ENCODE measurements at regions not wholly inside any gene's neighbourhood (a gene's known extent, or its start where the extent isn't known, plus 50 kb on each side); places are given as distances from the start of the nearest gene placed in this dataset.

- CTCF ChIA-PET: interaction anchor here (1.1 kb wide), 1 partner anchor 11 kb away, joined by 3 read pairs; no protein-coding TSS in a partner anchor
- Histone ChIP-seq H3K4me1 (ENCODE audit: insufficient read depth, low read length) (peaks cover 8% of the 10 kb centered on the region), H3K36me3 (ENCODE audit: insufficient read depth, low read length) (no peaks in the 10 kb centered on the region), H3K9me3 (ENCODE audit: control insufficient read depth in 1 of 2, insufficient read depth in 1 of 2, low read length in 2 of 2) (no peaks in the 10 kb centered on the region), H3K27ac (ENCODE audit: low read depth in 1 of 2, low read length in 2 of 2) (no peak overlapping the region), H3K4me3 (ENCODE audit: low read length) (no peak overlapping the region), H3K27me3 (ENCODE audit: control insufficient read depth in 1 of 2, insufficient read depth in 2 of 2, low read length in 2 of 2) (no peaks in the 10 kb centered on the region)
- Mint-ChIP-seq H3K27me3 (no peaks in the 10 kb centered on the region), H3K9me3 (peaks cover 3% of the 10 kb centered on the region), H3K4me3 (no peak overlapping the region), H3K36me3 (ENCODE audit: low read depth) (no peaks in the 10 kb centered on the region), H3K4me1 (ENCODE audit: low read depth) (peaks cover 15% of the 10 kb centered on the region), H3K27ac (no peak overlapping the region)
- intact Hi-C loops (cut with DNase I, micrococcal nuclease): loop anchor here in 1 of 2 experiments (10.0 kb wide), 1 partner anchor 189 kb away; no protein-coding TSS in a partner anchor
- DNase-seq: no peak
- ATAC-seq (ENCODE audit: poor library complexity): no peak
- no peak for TF ChIP-seq CTCF (IDR thresholded peaks at IDR 0.05)
- POLR2A ChIA-PET: no interaction called here
These were observed 109.5 kb upstream of the CD180 start for GRCh38 chr5:67305913-67306710.

DNA sequence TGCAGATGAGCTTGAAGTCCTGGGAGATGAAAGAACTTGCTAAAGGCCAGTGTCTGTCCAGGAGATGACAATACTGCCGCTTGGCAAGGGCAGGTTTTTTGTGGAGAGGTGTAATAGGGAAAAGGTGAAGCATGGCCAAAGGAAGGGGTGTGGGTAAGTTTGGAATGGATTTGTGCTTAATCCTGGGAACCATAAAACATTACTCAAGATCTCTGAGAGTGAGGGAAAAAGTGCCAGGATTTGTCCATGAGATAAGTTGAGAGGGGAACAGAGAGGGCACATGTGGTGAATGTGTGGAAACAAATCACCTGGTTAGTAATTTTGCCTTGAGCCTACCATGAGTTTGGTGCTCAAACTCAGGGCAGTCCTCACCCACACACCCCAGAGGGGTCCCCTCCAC is 108.8 kb upstream of the CD180 start:
- peaks cover 15% of the 10 kb centered on the region for H3K4me1 Mint-ChIP-seq (ENCODE audit: low read depth)
- intact Hi-C loops (cut with DNase I, micrococcal nuclease): loop anchor here in 1 of 2 experiments (10.0 kb wide), 1 partner anchor 189 kb away; no protein-coding TSS in a partner anchor
- CTCF ChIA-PET: interaction anchor here (1.1 kb wide), 1 partner anchor 12 kb away, joined by 3 read pairs; no protein-coding TSS in a partner anchor

GRCh38 chr5:67303356-67303755 is 106.8 kb upstream of the CD180 start:
- peaks cover 15% of the 10 kb centered on the region for H3K4me1 Mint-ChIP-seq (ENCODE audit: low read depth)
- Histone ChIP-seq H3K27me3 (ENCODE audit: control insufficient read depth in 1 of 2, insufficient read depth in 2 of 2, low read length in 2 of 2) (no peaks in the 10 kb centered on the region), H3K36me3 (ENCODE audit: insufficient read depth, low read length) (no peaks in the 10 kb centered on the region), H3K9me3 (ENCODE audit: control insufficient read depth in 1 of 2, insufficient read depth in 1 of 2, low read length in 2 of 2) (no peaks in the 10 kb centered on the region), H3K27ac (ENCODE audit: low read depth in 1 of 2, low read length in 2 of 2) (no peak overlapping the region), H3K4me1 (ENCODE audit: insufficient read depth, low read length) (peaks cover 8% of the 10 kb centered on the region), H3K4me3 (ENCODE audit: low read length) (no peak overlapping the region)
- H3K36me3 Mint-ChIP-seq (ENCODE audit: low read depth): no peaks in the 10 kb centered on the region
- ATAC-seq (ENCODE audit: poor library complexity) (no peak), DNase-seq (no peak)
- TF ChIP-seq CTCF (IDR thresholded peaks at IDR 0.05): no peak
- H3K9me3 Mint-ChIP-seq: no peaks in the 10 kb centered on the region
- H3K27me3 Mint-ChIP-seq: peaks cover 7% of the 10 kb centered on the region
- no peak overlapping the region for H3K4me3 Mint-ChIP-seq
- intact Hi-C loops (cut with DNase I, micrococcal nuclease): loop anchor here in 1 of 2 experiments (10.0 kb wide), 1 partner anchor 191 kb away; no protein-coding TSS in a partner anchor
- ChIA-PET CTCF (no interaction called here), POLR2A (no interaction called here)
- H3K27ac Mint-ChIP-seq: no peak overlapping the region

More for the DNA sequence above, 108.8 kb upstream of the CD180 start:
- ATAC-seq (ENCODE audit: poor library complexity) (no peak), DNase-seq (no peak)
- no peak for TF ChIP-seq CTCF (IDR thresholded peaks at IDR 0.05)
- Mint-ChIP-seq H3K4me3 (no peak overlapping the region), H3K27me3 (peaks cover 4% of the 10 kb centered on the region), H3K36me3 (ENCODE audit: low read depth) (no peaks in the 10 kb centered on the region), H3K9me3 (no peaks in the 10 kb centered on the region), H3K27ac (no peak overlapping the region)
- POLR2A ChIA-PET: no interaction called here
- peaks cover 8% of the 10 kb centered on the region for H3K4me1 ChIP-seq (ENCODE audit: insufficient read depth, low read length)
- no peaks in the 10 kb centered on the region for H3K36me3 ChIP-seq (ENCODE audit: insufficient read depth, low read length)
- no peak overlapping the region for H3K4me3 ChIP-seq (ENCODE audit: low read length)
- H3K27ac ChIP-seq (ENCODE audit: low read depth in 1 of 2, low read length in 2 of 2): no peak overlapping the region
- H3K27me3 ChIP-seq (ENCODE audit: control insufficient read depth in 1 of 2, insufficient read depth in 2 of 2, low read length in 2 of 2): no peaks in the 10 kb centered on the region
- H3K9me3 ChIP-seq (ENCODE audit: control insufficient read depth in 1 of 2, insufficient read depth in 1 of 2, low read length in 2 of 2): no peaks in the 10 kb centered on the region

Measured in CD4-positive, alpha-beta T cell (primary cell).